ENCODE measurements at regions not wholly inside any gene's neighbourhood (a gene's known extent, or its start where the extent isn't known, plus 50 kb on each side); places are given as distances from the start of the nearest gene placed in this dataset.
"Not testable (repeated sequence)": the region's sequence is repeated elsewhere in the genome, so short reads cannot be mapped to it uniquely, and the experiment has no call there.

DNA sequence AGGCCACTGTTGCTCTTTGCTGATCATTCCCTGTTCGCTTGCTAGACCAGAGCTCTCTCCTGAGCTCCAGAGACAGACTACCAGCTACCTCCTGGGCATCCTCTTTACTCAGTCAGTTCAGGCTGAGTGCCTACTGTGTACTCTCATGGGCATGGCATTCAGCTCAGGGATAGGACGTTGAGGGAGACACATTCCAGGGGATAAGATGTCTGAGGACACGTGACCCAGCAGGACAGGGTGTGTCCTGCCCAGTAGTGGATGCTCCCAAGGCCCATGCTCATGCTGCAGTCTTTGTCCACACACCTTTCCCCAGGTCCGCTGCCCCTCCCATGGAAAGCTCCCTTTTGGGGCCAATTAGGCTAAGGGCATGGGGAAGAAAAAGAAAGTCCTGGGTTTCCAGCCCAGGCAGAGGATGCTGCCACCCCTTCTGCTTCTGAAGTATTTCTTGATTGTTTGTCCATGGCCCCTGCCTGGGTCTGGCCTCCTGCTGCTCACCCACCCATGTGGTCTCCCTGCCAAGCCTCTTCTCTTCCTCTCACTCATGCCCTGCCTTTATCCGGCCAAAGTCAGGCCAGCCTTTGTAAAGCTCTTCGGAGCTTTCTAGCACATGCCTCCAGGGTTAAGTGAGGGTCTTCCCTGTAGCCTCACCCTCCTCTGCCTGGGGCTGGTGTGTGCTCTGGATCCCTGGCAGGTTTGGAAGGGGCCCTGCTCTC lies 60.5 kb upstream of the PITX1 start:
- TF ChIP-seq, protein P1, sequence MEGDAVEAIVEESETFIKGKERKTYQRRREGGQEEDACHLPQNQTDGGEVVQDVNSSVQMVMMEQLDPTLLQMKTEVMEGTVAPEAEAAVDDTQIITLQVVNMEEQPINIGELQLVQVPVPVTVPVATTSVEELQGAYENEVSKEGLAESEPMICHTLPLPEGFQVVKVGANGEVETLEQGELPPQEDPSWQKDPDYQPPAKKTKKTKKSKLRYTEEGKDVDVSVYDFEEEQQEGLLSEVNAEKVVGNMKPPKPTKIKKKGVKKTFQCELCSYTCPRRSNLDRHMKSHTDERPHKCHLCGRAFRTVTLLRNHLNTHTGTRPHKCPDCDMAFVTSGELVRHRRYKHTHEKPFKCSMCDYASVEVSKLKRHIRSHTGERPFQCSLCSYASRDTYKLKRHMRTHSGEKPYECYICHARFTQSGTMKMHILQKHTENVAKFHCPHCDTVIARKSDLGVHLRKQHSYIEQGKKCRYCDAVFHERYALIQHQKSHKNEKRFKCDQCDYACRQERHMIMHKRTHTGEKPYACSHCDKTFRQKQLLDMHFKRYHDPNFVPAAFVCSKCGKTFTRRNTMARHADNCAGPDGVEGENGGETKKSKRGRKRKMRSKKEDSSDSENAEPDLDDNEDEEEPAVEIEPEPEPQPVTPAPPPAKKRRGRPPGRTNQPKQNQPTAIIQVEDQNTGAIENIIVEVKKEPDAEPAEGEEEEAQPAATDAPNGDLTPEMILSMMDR (IDR thresholded peaks at IDR 0.05; ENCODE audit: insufficient read depth, low read length, poor library complexity, severe bottlenecking), result no peak
- DNase-seq (ENCODE audit: extremely low read depth, insufficient read length), result no peak
- Histone ChIP-seq H3K4me3 (replicated peaks; ENCODE audit: low read depth, low read length) (no peak overlapping the region), H3K36me3 (ENCODE audit: control insufficient read depth, insufficient read depth, low read length) (no peaks in the 10 kb centered on the region), H3K27me3 (replicated peaks; ENCODE audit: control insufficient read depth, insufficient read depth, low read length) (no peaks in the 10 kb centered on the region)

DNA sequence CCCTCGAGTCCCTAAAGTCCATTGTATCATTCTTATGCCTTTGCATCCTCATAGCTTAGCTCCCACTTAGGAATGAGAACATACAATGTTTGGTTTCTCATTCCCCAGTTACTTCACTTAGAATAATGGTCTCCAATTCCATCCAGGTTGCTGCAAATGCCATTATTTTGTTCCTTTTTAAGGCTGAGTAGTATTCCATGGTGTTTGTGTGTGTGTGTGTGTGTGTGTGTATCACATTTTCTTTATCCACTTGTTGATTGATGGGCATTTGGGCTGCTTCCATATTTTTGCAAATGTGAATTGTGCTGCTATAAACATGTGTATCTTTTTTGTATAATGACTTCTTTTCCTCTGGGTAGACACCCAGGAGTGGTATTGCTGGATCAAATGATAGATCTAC lies 59.5 kb upstream of the PITX1 start:
- H3K36me3 ChIP-seq (ENCODE audit: control insufficient read depth, insufficient read depth, low read length); H3K27me3 ChIP-seq (replicated peaks; ENCODE audit: control insufficient read depth, insufficient read depth, low read length); DNase-seq (ENCODE audit: extremely low read depth, insufficient read length); H3K4me3 ChIP-seq (replicated peaks; ENCODE audit: low read depth, low read length): not testable (repeated sequence)

- no peak for DNase-seq (ENCODE audit: extremely low read depth, insufficient read length)
- TF ChIP-seq, protein P1 (IDR thresholded peaks at IDR 0.05; ENCODE audit: insufficient read depth, low read length, poor library complexity, severe bottlenecking), result no peak
These were observed 58.4 kb upstream of the PITX1 start for GRCh38 chr5:135092476-135092875.

DNA sequence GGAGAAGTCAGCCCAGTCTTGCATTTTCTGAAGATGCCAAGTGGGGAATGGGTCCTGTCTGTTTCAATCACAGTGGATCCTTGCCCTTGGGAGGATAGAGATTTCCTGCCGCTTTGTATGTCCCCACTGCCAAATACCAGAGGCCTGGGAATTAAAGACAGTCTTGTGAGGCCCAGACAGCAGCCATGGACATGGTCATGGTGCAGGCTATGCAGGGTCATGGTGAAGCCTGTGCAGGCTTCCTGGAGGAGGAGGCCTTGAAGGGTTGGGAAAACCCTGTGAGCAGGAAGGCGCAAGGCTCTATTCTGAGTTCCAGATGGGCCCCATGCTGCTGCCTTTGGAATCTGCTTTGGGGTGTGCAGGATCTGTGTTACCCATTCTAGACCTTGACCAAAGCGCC lies 57.3 kb upstream of the PITX1 start:
- Histone ChIP-seq H3K4me3 (replicated peaks; ENCODE audit: low read depth, low read length) (no peak overlapping the region), H3K36me3 (ENCODE audit: control insufficient read depth, insufficient read depth, low read length) (no peaks in the 10 kb centered on the region), H3K27me3 (replicated peaks; ENCODE audit: control insufficient read depth, insufficient read depth, low read length) (no peaks in the 10 kb centered on the region)
- no peak for DNase-seq (ENCODE audit: extremely low read depth, insufficient read length)
- TF ChIP-seq, protein P1 (IDR thresholded peaks at IDR 0.05; ENCODE audit: insufficient read depth, low read length, poor library complexity, severe bottlenecking), result no peak

More at GRCh38 chr5:135092476-135092875, 58.4 kb upstream of the PITX1 start:
- Histone ChIP-seq H3K36me3 (ENCODE audit: control insufficient read depth, insufficient read depth, low read length) (no peaks in the 10 kb centered on the region), H3K4me3 (replicated peaks; ENCODE audit: low read depth, low read length) (no peak overlapping the region), H3K27me3 (replicated peaks; ENCODE audit: control insufficient read depth, insufficient read depth, low read length) (no peaks in the 10 kb centered on the region)

GRCh38 chr5:135089912-135090311 lies 55.9 kb upstream of the PITX1 start:
- Histone ChIP-seq H3K27me3 (replicated peaks; ENCODE audit: control insufficient read depth, insufficient read depth, low read length) (no peaks in the 10 kb centered on the region), H3K36me3 (ENCODE audit: control insufficient read depth, insufficient read depth, low read length) (no peaks in the 10 kb centered on the region), H3K4me3 (replicated peaks; ENCODE audit: low read depth, low read length) (no peak overlapping the region)
- TF ChIP-seq, protein P1 (IDR thresholded peaks at IDR 0.05; ENCODE audit: insufficient read depth, low read length, poor library complexity, severe bottlenecking), result no peak
- DNase-seq (ENCODE audit: extremely low read depth, insufficient read length), result no peak

GRCh38 chr5:135088911-135089310 lies 54.9 kb upstream of the PITX1 start:
- DNase-seq (ENCODE audit: extremely low read depth, insufficient read length), result no peak
- no peaks in the 10 kb centered on the region for H3K27me3 ChIP-seq (replicated peaks; ENCODE audit: control insufficient read depth, insufficient read depth, low read length)
- H3K36me3 ChIP-seq (ENCODE audit: control insufficient read depth, insufficient read depth, low read length), result no peaks in the 10 kb centered on the region
- no peak overlapping the region for H3K4me3 ChIP-seq (replicated peaks; ENCODE audit: low read depth, low read length)
- TF ChIP-seq, protein P1 (IDR thresholded peaks at IDR 0.05; ENCODE audit: insufficient read depth, low read length, poor library complexity, severe bottlenecking), result no peak

Measured in GM06990 (cell line).